ENCODE measurements at regions not wholly inside any gene's neighbourhood (a gene's known extent, or its start where the extent isn't known, plus 50 kb on each side); places are given as distances from the start of the nearest gene placed in this dataset.

DNA sequence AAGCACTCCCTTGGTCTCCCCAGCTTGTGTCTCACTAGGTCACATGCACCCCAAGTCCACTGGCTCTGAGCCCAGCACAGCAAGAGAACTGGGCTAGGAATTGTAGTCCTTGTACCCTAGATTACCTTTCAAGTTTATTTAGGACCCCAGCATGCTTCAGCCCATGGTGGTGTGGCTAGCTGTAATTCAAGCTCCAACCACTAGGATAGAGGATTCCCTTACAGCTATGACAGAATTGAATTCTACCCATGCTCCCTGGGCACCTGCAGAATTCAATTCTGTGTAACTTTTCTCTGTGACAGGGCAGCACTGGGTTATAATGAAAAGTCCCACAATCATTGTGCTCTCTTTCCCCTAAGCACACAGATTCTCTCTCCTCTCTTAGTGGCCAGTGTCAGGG is 253.8 kb upstream of the DMD start:
- DNase-seq (ENCODE audit: low read depth) = no peak

DNA sequence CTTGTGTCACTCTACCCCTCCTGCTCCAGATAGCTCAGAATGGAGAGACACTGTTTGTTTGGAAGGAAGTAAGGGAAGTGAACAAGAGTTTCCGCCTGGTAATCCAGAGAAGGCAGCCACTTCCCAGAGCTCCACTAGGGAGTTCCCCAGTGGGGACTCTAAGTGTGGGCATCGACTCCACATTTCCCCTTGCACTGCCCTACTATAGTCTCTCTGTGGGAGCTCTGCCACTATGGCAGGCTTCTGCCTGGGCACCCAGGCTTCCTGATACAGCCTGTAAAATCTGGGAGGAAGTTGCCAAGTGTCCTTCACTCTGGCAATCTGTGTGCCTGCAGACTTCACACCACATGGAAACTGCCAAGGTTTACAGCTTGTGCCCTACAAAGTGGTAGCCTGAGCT is 245.8 kb upstream of the DMD start:
- DNase-seq (ENCODE audit: low read depth) = no peak

DNA sequence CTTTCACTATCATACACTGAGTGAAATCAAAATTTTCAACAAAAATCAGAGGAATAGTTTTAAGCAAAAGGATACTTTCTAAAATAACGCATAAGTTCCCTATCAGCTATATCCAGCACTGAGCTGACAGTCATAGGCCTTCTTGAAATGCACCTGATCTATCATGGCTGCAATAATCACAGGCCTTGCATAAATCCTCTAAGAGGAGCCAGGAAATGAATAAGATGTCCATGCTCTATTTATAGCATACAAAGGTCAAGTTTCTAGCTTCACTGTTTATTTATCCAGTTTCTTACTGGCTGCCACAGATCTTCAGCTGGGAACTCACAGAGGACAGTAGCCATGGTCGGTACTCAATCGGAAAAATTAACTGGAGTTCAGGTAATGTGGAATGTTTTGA is 235.9 kb upstream of the DMD start:
- no peak for DNase-seq (ENCODE audit: low read depth)

DNA sequence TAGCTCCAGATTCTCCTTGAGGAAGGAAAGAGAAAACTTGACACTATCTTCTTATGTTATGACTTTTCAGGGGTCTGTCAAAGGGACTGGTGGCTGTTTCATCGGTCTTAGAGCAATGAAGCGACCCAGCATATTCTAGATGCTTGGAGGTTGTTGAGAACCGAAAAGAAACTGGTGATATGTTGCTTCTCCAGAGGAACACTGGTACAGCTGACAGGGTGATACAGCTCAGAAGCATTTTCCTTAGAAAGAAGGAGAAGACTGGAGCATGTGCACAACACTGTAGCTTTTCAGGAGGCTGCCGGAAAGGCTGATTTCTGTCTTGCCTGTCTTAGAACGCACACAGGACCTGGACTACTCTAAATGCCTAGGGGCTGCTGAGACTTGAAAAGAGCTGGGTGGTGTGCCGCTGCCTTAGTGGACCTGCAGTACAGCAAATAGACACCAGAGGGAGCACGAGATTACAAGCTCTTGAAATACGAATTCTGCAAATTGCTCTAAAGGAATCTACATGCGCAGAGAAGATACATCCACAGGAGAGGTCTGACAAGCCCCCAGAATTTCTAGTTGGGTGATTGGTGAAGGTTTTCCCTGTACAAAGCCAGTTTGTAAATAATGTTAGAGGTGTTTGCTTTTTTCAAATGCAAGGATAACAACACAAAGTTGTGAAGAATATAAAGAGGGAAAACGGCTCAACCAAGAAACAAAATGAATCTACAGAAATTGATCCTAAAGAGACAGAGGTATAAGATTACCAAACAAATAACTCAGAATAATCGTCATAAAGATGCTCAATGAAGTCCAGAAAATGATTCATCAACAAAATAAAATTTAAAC is 223.1 kb upstream of the DMD start:
- peak; percentile 28 for DNase-seq (ENCODE audit: low read depth)

DNA sequence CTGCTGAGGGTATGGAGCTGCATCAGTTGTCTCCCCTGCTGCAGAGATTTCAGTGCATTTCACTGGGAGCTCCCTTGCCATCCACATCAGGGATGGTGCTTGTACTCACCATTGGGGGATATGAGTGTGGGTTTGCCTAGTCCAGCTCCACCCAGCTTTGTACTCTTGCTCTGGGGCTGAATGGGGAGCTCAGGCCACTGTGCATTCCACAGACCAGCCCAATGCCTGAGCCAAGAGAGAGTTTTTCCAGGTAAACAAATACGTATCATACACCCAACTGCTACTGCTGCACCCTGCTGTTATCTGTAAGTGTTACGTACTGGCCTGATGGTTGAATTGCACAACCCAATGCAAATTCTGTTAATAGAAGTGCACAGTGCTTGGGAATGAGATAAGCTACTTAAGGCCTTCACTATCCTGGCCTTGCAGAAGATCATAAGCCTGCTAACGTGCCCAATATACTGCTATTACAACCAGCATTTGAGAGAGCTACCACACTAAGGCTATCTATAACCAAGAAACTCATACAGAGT is 205.0 kb upstream of the DMD start:
- DNase-seq (ENCODE audit: low read depth) = no peak

DNA sequence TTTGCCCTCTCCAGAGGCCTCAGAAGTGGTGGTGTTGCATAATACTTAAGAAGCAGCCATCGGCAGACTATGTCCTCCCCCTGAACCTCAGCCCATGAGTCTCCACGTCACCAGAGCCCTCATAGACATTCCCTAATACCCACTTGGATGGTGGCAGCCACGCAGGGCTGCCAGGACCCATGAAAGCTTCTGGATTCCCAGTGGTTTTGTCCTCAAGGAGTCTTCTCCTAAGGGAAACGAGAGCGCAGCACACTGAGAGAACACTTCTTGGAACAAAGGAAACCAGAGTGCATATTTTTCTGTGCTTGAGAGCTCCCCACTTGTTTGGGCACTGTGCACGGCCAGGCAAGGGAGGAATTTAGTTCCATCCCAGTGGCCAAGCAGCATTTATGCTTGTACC is 204.1 kb upstream of the DMD start:
- DNase-seq (ENCODE audit: low read depth) = no peak

DNA sequence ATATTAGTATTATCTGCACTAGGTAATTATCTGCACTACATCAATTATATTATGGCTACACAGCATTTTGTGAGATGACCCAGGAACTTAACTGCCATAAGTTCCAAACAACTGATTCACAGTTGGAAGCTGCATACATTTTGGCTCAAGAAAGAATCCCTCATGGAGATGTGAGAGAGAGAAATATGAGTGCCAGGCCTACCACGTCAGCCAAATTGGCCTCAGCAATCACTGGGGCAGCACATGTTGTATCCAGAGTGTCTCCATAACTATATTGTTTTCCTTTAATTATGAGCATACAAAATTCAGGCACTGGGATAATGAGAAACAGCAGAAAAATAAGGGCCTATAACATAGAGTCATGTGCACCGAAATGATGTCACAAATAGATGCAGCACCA is 174.2 kb upstream of the DMD start:
- no peak for DNase-seq (ENCODE audit: low read depth)

DNA sequence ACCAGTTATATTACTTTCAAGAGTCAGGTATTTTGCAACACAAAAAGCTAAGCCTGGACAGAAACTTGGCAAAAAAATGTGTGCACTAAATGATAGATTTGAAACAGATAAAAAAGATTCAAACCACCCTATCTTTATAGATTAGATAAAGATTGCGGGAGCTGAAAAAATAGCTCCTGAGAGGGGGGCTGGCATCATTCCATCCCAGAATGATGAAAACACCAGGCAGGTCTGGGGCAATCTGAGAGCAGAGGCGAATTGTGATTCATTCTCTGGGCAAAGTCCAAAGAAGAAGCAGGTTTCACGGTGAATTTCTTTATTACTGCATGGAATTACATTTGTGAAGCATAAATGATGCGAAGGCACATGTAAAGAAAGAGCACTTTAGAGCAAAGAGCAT is 168.5 kb upstream of the DMD start:
- no peak for DNase-seq (ENCODE audit: low read depth)

DNA sequence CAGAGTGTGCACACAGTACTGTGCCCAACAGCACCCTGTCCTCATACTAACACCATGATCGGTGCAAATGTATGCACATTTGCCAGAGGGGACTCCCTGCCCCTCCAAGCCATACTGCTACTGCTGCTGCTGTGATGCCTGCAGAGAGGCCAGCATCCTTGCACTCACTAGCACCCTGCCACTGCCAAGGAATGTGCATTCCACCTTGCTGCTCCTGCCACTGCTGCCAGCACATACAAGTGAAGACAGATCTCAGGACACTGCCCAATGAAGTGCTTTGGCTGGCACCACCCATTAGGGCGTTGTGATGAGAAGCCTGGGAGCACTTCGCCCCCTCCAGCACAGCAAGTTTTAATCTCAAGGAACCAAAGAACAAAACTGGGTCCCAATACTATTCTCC is 146.3 kb upstream of the DMD start:
- DNase-seq (ENCODE audit: low read depth) = no peak

DNA sequence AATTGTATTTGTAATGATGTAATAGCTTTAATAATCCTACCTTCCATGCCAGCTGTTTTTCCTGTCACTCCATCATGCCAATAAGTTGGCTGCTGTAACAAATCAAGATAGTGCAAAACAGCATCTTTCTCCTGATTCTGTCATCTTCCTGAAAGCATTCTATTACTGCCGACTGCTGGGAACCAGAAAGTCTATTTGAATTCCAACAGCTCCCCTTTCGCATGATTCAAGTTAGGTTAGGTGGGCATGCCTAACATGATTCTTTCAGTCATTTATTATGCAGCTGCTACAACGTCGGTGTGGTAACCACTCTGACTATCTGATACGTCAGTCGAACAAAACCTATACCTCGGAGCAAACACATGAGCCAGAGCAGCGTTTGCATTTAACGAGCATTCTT is 127.9 kb upstream of the DMD start:
- DNase-seq (ENCODE audit: low read depth) = no peak

DNA sequence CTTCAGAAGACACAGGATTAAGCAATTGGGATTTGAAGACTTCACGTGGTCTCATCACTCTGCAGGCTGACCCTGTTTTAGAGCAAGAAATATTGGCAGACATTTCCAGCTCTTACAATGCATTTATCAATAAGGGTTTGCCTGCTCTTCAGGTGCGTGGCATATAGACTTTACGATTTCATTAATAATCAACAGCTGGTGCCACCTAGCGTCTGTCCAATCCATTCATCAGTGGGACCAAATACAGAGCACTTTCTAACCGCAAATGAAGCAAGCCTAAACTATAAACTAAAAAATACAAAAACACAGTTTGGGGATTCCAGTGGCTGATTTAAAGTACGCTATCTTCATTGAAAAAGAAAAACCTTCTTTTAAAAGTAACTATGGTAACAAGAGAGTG is 125.4 kb upstream of the DMD start:
- DNase-seq (ENCODE audit: low read depth) = peak; percentile 0

DNA sequence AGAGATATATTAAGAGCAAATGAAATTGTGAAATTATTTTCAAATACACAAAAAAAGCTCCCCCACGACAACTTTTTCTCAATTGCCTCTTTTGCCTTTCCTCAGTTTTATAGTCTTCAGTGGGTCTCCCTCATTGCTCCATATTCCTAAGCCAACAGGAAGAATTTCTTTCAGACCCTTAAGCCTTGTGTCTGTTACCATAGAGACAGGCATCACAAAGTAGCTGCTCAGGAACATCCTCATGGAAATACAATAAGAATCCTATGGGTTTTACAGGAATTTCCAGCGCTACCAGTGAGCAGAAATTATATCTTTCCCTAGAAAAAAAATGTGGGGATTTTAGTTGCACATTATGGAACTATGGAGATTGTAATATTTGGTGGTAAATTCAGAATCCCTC is 121.9 kb upstream of the DMD start:
- DNase-seq (ENCODE audit: low read depth) = no peak

DNA sequence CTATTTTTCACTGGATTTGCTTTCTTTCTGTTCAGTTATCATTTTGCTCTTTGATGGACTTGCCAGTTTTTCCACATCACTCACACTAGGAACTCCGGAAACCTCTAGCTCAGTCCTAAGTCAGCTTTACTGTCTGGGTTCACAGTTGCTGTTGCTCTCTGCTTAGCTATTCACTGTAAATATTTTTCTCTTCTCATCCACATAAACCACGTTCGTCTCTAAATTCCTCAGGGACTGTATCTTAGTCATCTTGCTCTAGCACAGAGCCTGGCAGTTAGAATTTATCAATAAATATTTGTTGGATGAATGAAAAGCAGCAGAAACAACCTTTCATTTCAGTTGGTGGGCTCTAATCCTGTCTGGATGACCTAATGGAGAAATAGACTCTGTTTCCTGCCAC is 119.4 kb upstream of the DMD start:
- no peak for DNase-seq (ENCODE audit: low read depth)

DNA sequence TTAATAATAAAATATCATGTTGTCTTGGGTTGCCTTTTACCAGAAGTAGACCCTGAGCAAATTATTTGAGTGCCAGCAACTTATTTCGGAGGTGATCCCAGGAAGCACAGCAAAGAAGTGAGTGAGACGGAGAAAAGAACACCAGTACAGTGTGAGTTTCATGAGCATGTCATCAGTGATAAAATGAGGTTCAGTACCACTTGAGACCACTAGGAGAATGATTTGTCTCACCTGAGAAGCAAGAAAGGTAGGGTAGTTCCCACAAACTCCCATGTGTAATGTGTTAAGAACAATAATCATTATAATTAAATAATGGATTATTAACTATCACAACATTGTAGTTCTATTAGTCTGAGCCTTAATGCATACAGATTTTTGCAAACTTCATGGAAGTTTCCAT is 112.8 kb upstream of the DMD start:
- no peak for DNase-seq (ENCODE audit: low read depth)

DNA sequence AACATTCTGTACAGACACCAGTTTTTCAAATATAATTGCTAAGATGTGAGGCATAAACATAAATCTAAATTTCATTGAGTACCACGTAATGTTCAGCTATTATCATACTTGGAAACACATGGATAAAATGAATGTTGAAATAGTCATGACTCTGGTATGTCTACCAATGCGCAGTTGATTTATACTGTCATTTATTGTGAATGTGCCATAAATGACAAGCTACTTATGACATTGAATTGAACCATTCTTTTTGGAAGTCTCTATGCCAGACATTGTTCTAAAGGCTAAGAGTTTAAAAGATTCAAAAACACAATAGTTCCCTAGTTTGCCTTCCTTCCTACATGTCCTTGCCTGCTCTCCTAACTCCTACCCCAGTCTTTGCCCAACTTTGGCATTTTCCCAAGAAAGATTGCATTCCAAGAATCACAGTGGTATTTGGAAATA is 96.6 kb upstream of the DMD start:
- DNase-seq (ENCODE audit: low read depth) = no peak

DNA sequence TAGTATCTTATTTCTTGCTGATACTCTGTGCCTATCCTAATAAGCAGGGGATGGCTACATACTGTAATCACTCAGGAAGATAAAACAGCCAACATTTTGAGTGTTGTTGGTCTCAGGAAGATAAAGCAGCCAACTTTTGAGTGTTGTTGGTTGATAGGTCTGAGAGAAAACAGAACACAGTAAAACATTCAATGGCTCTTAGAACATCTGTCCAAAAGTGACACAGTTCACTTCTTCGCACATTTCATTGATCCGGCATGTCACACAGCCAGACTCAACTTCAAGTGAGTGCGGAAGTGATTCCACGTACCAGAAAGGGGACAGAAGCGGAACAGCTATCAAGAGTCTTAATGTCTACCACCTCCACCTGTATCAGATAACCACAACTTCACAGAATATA is 87.3 kb upstream of the DMD start:
- DNase-seq (ENCODE audit: low read depth) = no peak

DNA sequence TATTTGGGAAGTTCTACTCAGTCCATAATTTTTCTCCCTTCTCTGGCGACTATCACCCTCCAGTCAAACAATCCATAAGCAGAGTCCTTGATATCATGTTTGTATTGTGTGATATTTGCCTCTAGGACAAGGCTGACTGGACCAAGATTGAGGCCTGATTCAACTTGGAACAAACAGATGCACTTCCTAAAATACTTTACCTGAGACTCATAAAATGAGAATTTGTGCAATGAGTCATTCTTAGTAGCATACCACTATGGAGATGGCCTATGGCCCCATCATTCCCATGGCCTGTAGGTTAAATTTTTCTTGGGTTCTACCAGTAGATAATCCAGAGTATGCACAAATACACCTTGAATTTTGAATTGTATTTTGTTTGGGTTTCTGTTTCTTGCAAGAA is 74.2 kb upstream of the DMD start:
- DNase-seq (ENCODE audit: low read depth) = no peak

DNA sequence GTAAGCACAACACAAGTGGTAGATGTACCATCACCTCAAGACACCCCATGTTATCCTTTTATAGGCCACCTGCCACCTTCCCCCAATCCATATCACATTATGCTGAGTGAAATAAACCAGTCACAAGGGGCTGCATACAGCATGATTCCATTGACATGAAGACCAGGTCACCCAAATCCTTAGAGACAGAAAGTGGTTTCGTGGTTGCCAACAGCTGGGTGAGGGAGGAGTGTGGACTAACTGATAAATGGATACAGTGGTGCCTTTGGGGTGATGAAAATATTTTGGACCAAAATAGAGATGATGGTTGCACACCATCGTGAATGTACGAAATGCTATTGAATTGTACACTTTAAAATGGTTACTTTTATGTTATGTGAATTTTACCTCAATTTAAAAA is 65.7 kb upstream of the DMD start:
- no peak for DNase-seq (ENCODE audit: low read depth)

DNA sequence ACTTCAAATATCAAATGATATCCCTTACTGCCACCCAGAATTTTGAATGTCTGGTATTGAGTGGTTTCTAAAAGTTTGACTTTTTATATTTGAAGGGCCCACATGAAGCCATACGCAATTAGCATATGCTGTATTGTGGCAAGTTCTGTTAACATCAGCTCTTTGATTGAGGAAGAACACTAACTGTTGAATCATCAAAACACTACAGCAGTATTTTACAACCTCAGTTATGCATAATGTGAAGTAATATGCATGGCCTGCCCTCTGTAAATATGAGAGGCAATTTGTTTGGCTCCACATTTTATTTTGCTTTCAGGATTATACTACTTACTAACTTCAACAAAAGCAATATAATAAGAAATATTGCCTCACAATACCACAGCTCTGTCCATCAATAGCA is 62.2 kb upstream of the DMD start:
- DNase-seq (ENCODE audit: low read depth) = no peak

DNA sequence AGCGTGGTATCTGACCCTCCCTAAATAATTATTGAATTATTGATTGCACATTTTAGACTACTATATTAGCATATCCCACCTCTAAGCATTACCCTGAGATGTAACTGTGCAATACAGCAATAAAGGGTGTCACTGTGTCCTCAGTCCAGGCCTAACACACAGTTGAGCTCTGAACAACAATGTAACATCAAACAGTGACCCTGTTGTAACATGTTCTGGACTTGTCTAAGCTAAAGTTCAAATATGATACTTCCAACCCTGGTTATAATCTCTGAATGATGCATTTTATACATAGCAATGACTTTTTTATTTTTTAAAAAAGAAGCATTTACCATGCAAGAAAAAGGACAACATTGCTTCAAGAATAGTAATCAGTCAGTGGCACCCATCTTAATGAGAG is 61.6 kb upstream of the DMD start:
- no peak for DNase-seq (ENCODE audit: low read depth)
